ENCODE measurements at regions not wholly inside any gene's neighbourhood (a gene's known extent, or its start where the extent isn't known, plus 50 kb on each side); places are given as distances from the start of the nearest gene placed in this dataset.

GRCh38 chr6:138610816-138611215 lies 111.5 kb upstream of the NHSL1 start:
- no peak for DNase-seq

DNA sequence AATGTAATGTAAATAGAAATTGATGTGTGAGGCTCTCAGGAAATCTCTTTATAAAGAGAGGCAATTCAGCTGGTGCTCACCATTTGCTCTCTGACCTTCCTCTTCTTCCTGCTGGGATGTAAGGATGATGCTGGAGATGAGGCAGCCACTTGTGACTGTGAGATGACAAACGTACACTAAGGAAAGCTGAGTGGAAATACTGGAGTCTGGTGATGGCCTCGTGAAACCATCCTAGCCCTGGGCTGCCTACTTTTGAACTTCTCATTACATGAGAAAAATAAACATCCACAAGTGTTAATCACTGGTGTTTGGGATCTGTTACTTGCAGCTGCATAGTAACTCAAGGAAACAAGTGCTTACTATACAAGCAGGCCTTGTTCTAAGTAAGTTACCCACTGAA lies 114.9 kb upstream of the NHSL1 start:
- no peak for DNase-seq

DNA sequence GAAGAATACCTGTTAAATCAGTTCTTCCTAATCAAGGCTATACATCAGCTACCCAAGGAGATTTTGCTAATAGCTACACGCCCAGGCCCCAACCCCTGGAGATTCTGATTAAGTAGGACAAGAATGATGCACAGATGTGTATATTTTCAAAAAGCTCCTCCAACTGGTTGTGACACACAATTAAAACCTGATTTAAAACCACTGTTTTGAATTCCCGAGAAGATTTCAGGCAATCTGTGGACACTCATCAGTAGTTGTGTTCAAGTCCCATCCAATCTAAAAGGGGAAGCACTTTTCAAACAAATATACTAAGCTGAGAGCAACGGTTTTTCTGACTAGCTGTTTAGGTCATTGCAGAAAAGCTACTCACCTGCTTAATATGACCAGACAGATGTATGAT lies 118.9 kb upstream of the NHSL1 start:
- no peak for DNase-seq

- no peak for DNase-seq
Measured at GRCh38 chr6:138620630-138621029, 121.3 kb upstream of the NHSL1 start.

DNA sequence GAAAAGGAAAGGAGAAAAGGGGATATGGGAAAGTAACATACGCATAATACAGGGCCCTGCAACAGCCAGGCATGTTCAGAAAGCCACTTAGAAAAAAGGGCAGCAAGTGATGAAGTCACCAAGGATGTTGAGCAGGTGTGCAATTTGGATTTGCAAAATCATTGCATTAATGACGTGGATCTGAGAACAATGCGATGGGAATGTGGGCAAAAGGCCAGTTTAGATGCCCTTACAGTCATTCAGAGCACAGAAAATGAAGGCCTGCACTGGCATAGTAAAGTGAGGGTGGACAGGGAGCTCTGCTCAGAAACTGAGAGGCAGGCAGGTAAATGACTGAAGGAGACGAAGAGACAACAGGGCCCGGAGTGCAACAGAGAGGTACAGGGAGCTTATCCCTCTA lies 123.7 kb upstream of the NHSL1 start:
- DNase-seq, result peak; percentile 32

GRCh38 chr6:138631566-138631965 lies 132.3 kb upstream of the NHSL1 start:
- DNase-seq, result no peak

DNA sequence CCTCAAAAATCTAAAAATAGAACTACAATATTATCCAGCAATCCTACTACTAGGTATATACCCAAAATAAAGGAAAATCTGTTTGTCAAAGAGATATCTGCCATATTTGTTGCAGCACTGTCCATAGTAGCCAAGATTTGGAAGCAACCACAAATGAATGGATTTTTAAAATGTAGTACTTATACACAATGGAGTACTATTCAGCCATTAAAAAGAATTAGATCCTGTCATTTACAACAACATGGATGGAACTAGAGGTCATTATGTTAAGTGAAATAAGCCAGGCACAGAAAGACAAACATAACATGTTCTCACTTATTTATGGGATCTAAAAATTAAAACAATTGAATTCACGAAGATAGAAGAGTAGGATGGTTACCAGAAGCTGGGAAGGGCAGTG lies 135.7 kb upstream of the CCDC28A start:
- no peak for DNase-seq

- DNase-seq, result no peak
Measured at GRCh38 chr6:138638604-138639003, 135.0 kb upstream of the CCDC28A start.

- DNase-seq, result no peak
Measured at GRCh38 chr6:138640028-138640427, 133.5 kb upstream of the CCDC28A start.

DNA sequence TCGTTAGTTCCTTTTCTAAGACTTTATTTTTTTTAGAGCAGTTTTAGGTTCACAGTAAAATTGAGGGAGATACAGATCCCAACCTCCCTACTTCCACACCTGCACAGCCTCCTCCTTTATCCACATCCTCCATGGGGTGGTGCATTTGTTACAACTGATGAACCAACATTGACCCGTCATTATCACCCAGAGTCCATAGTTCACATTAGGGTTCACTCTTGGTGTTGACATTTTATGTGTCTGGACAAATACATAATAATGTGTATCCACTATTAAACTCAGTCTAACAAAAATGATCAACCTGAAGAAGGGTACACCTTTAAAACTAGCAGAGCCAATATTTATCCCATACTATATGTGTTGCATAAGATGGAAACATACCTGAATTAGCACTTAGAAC lies 130.4 kb upstream of the CCDC28A start:
- no peak for DNase-seq

- no peak for DNase-seq
Measured at GRCh38 chr6:138645976-138646640, 127.5 kb upstream of the CCDC28A start.

- no peak for DNase-seq
Measured at GRCh38 chr6:138647006-138647405, 126.6 kb upstream of the CCDC28A start.

DNA sequence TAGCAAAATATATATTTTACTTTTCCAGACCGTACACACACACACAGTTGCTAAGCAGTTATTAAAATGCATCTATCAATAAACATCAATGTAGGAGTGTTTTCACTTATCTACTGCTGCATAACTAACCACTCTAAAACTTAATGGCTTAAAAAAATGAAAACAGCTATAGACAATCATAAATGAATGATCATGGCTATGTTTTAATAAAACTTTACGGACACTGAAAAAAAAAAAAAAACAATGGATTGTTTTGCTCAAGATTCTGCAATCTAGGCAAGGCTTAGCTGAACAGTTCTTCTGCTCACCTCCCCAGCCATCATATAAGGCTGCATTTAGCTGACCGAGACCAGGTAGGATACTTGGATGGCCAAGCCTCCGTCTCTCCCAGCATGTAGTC lies 125.4 kb upstream of the CCDC28A start:
- no peak for DNase-seq

DNA sequence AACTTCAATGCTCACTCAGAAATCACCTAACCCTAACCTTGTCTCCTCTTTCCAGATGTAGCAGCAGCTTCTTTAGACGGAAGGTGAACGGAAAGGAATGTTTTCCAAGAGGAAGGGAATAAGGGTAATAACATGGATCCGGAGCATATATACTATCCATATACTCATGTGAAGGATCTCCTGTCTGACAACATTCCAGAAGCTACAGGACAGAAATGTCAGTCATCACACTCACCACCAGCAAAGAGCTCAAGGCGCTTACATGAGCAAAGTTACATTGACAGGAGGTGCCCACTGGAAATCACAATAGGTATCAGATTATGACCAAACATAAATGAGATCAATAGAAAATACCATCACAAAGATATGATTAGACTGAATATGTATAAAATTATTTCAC lies 122.1 kb upstream of the CCDC28A start:
- no peak for DNase-seq

- no peak for DNase-seq
Measured at GRCh38 chr6:138652824-138653223, 120.7 kb upstream of the CCDC28A start.

DNA sequence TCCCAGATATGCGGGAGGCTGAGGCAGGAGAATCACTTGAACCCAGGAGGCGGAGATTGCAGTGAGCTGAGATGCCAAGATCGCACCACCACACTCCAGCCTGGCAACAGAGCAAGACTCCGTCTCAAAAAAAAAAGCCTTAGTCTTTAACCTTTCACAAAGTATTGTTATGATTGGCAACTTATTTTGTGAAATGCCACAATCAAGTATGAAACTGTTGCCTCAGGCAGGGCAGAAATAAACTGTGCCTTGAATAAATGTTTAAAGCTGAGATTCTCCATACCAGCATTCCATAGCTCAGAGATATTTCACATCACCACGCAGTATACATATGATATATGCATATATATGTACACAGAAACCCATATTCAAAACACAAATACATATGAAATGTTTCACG lies 120.1 kb upstream of the CCDC28A start:
- no peak for DNase-seq

DNA sequence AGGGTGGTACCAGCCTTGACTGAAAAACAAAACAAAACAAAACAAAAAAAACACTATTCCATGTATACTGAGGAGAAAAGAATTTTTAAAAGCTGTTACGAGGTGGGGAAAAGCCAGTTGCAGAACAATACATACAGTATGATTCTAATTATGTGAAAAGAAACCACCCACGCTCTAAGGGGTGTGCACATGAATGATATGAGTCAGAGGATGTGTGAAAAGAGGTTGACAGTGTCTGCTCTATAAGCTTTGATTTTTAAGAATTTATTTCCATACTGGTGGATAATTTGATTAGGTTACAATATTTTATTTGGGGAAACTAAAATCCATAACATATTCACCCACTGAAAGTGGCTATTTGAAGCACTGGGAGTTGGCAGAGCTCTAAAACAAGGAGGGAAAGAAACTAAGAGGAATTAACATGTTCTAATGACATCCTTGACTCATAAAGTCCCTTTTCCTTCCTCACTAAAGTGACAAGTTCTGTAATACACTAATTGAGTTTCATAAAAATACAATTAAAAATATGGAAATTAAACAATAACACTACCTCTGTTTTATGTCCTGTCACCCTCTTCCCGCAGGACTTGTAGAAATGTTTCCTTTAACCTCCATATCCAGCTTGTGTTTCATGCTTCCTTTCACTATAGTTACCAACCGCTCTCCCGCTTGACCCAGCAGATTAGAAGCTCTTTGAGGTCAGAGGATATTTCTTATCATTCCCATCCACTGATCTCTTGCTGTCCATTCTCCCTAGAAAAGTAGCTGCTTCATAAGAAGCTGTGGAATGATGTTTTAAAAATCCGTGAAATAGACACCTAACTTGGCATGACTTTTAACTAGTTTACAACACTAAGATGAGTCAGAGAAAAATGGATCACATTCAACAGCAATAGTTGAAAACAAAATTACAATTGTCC lies 118.6 kb upstream of the CCDC28A start:
- DNase-seq, result no peak

- DNase-seq, result no peak
Measured at GRCh38 chr6:138655828-138656227, 117.7 kb upstream of the CCDC28A start.

DNA sequence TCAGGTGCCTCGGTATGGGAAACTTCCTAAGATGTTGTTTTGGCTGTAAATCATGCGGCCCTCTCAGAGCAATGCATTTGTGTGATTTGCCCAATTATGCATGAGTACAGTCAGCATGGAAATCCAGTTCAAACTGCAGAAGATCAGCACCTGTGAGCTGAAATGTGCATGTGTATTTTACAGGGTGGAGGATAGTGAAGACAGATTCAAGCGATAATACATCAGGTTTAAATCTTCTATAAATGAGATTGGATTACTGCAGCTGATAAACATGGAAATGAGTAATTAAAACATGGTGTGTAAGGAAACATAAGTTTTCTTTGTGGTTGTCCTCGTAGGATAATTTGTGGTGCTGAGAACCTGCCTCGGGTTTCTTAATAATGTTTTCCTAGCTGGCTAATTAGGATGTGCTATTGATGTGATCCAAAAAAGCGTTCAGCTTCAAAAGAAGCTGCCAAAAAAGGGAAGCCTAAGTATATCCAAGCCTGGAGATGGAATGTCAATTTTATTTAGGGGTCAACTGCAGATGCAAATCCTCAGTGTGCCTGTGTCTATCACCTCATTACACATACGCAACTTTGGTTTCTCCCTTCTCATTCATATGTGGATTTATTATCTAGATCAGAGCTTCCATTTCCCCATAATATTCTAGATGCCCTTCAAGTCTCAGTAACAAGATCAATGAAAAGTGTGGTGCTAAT lies 117.1 kb upstream of the CCDC28A start:
- no peak for DNase-seq

GRCh38 chr6:138657065-138657425 lies 116.5 kb upstream of the CCDC28A start:
- DNase-seq, result no peak

DNA sequence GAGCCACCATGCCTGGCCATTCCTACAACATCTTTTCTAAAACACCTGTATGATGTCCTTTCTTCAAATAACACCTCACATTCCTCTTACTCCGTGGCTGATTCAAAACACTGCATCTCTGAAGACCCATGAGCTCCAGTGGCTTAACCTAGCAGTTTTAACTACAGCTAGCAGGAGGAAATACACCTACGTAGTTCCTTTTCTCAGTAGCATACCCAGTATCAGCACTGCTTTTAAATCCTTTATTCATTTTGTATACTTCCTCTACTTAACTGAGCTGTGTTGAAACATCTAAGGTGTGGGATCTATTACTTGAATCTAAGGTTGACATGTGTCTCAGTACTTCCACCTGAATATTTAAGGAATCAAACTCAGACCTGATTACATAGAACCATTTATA lies 113.6 kb upstream of the CCDC28A start:
- DNase-seq, result no peak

GRCh38 chr6:138662471-138662870 lies 111.1 kb upstream of the CCDC28A start:
- DNase-seq, result no peak

DNA sequence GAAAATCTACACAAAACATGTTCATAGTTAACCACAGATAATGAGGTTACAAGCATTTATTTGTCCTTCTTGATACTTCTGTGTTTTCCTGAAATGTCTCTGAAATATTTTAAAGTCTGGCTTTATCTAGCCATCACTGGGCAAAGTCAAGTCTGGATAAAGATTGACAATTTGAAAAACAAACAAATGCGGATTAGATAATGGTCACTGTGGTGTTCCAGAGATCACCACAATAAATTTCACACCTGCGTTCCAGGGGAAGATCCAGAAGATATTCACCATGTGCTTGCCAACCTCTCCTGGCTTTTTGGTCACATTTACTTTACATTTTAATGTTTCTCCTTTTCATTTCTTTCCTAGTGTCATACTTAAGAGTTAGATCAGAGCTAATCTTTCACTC lies 109.7 kb upstream of the CCDC28A start:
- DNase-seq, result no peak

DNA sequence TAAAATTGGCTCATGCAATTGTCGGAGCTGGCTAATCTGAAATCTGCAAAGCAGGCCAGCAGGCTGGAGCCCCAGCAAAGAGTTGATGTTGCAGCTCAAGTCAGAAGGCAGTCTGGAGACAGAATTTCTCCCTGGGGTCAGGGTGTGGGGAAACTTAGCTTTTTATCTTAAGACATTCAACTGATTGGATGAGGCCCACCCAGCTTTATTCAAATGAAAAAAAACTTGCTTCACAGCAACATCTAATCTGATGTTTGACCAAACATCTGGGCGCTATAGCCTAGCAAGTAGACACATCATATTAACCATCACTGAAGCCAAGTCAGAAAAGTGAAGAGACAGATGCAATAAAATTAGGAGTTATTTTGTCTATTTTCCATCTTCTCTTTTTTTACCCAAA lies 108.8 kb upstream of the CCDC28A start:
- DNase-seq, result no peak
